GM12872 (cell line): ENCODE measurements at regions not wholly inside any gene's neighbourhood (a gene's known extent, or its start where the extent isn't known, plus 50 kb on each side); places are given as distances from the start of the nearest gene placed in this dataset.

ENCODE experiments used
- TF ChIP-seq, protein P1 (sequence below): IDR thresholded peaks from 3 replicates; pipeline ENCODE4 v1.5.1; 2011; ENCODE audit warnings: low read depth, mild to moderate bottlenecking, low read length, moderate library complexity; ENCODE audit not compliant: insufficient read depth

- TF ChIP-seq, protein P1, sequence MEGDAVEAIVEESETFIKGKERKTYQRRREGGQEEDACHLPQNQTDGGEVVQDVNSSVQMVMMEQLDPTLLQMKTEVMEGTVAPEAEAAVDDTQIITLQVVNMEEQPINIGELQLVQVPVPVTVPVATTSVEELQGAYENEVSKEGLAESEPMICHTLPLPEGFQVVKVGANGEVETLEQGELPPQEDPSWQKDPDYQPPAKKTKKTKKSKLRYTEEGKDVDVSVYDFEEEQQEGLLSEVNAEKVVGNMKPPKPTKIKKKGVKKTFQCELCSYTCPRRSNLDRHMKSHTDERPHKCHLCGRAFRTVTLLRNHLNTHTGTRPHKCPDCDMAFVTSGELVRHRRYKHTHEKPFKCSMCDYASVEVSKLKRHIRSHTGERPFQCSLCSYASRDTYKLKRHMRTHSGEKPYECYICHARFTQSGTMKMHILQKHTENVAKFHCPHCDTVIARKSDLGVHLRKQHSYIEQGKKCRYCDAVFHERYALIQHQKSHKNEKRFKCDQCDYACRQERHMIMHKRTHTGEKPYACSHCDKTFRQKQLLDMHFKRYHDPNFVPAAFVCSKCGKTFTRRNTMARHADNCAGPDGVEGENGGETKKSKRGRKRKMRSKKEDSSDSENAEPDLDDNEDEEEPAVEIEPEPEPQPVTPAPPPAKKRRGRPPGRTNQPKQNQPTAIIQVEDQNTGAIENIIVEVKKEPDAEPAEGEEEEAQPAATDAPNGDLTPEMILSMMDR, result no peak
These were observed 130.7 kb upstream of the SGCG start for GRCh38 chr13:23050126-23050525.

DNA sequence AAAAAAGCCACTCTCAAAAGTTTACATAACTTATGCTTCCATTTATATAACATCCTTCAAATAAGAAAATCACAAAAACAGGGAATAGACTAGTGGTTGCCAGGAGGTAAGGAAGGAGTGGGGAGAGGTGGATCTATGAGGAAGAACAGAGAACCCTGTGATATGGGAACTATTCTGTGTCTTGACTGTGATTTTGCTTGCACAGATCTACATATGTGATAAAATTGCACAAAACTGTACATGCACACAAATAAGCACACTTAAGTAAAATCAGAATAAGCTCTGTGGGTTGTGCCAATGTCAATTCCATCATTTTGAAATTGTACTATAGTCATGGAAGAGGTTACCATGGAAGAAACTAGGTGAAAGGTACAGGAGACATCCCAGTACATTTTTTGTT is 121.6 kb upstream of the SGCG start:
- TF ChIP-seq, protein P1, result no peak

GRCh38 chr13:23060959-23061358 is 119.8 kb upstream of the SGCG start:
- TF ChIP-seq, protein P1, result no peak

DNA sequence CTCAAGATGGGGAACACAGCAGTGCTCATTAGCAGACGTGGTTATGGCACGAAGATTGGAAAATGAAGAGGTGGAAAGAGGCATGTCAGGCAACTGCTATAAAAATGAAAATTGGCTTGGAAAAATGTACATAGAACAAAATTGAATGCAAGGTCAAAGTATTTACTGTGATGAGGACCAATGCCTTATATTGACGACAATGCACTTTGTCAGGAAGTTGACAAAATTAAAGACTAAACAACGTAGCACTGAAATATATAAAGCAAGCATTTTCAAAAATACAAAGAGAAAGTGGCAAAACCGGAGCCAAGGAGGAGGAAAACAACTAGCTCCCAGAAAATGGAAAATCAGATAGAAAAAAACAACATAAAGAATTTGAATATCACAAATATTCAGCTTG is 113.7 kb upstream of the SGCG start:
- TF ChIP-seq, protein P1, result no peak

DNA sequence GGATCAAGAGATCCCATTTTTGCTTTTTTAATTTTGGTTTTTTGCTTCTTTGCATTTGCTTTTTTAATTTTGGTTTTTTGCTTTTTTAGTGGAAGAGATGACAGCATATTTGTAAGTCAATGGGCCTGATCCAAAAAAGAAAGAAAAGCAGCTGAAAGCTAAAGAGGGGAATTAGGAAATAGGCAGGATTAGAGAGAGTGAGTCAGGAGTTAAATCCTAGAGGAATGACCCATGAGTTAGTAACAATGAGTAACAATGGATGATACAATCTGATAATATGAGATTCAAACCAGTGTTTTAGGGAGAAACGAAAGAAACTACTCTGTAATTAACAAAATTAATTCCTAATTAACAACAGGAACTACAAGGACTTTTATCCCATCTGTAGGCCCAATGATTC is 111.2 kb upstream of the SGCG start:
- TF ChIP-seq, protein P1, result no peak

- TF ChIP-seq, protein P1, result no peak
These were observed 106.5 kb upstream of the SGCG start for GRCh38 chr13:23074075-23074828.

GRCh38 chr13:23081220-23081619 is 99.6 kb upstream of the SGCG start:
- TF ChIP-seq, protein P1, result no peak

- TF ChIP-seq, protein P1, result no peak
These were observed 98.9 kb upstream of the SGCG start for GRCh38 chr13:23081901-23082300.
